HepG2 (cell line): ENCODE measurements at regions not wholly inside any gene's neighbourhood (a gene's known extent, or its start where the extent isn't known, plus 50 kb on each side); places are given as distances from the start of the nearest gene placed in this dataset.
A peak's percentile ranks its signal among the peaks of the same experiment; 100 is the strongest.

Experiments
- AGO1 ChIP-seq: fragments of 200-400 bp; formaldehyde crosslinking; IDR thresholded peaks from 2 replicates; pipeline ENCODE4 v1.6.1; 2017; ENCODE audit warnings: mild to moderate bottlenecking, low read depth, low read length, moderate library complexity; ENCODE audit not compliant: poor library complexity, severe bottlenecking
- ATF1 ChIP-seq: IDR thresholded peaks from 2 replicates; pipeline ENCODE4 v1.6.1; 2016; ENCODE audit warnings: mild to moderate bottlenecking, control low read depth
- CREM ChIP-seq, 2 experiments: sonication (generic) in 1 of 2; formaldehyde crosslinking in 1 of 2; IDR thresholded peaks; 2 replicates each; pipeline versions ENCODE4 v1.4.0 to v1.6.1; 2016 to 2020; ENCODE audit warnings: antibody characterized with exemption in 1 of 2, mild to moderate bottlenecking in 1 of 2, missing genetic modification reagents in 1 of 2
- EP300 ChIP-seq, 3 experiments: sonication (generic) in 1 of 3; formaldehyde crosslinking in 1 of 3; IDR thresholded peaks; 2 replicates each; pipeline versions ENCODE4 v1.5.1 to v1.6.1; 2011 to 2020; ENCODE audit warnings: low read depth in 2 of 3, low read length in 2 of 3, borderline replicate concordance in 1 of 3, improper control_type of control experiment in 1 of 3, mild to moderate bottlenecking in 1 of 3, missing genetic modification reagents in 1 of 3, moderate library complexity in 1 of 3
- ETV5 ChIP-seq: IDR thresholded peaks from 2 replicates; pipeline ENCODE4 v1.6.1; 2018; ENCODE audit warnings: missing biosample characterization, missing genetic modification reagents, inconsistent platforms, borderline replicate concordance
- FOXA1 ChIP-seq, 2 experiments: fragments of 450-650 bp in 1 of 2; sonication (generic) in 1 of 2; formaldehyde crosslinking in 1 of 2; IDR thresholded peaks; 2 replicates each; pipeline versions ENCODE4 v1.4.0 to v1.6.1; 2016 to 2020; ENCODE audit warnings: missing genetic modification reagents in 1 of 2
- FOXP1 ChIP-seq, 2 experiments: fragments of 450-650 bp in 1 of 2; IDR thresholded peaks; 2 replicates each; pipeline ENCODE4 v1.6.1; 2017 to 2018; ENCODE audit warnings: antibody characterized with exemption in 1 of 2
- GATAD2A ChIP-seq: IDR thresholded peaks from 2 replicates; pipeline ENCODE4 v1.6.1; 2016
- MIXL1 ChIP-seq: IDR thresholded peaks from 2 replicates; pipeline ENCODE4 v1.6.1; 2016
- NCOA2 ChIP-seq: sonication (generic); formaldehyde crosslinking; IDR thresholded peaks from 2 replicates; pipeline ENCODE4 v1.8.0; 2022; ENCODE audit warnings: inconsistent platforms
- SAP130 ChIP-seq: IDR thresholded peaks from 2 replicates; pipeline ENCODE4 v1.6.1; 2016; ENCODE audit warnings: low read depth
- SPEN ChIP-seq: sonication (generic); formaldehyde crosslinking; IDR thresholded peaks from 2 replicates; pipeline ENCODE4 v1.5.1; 2020; ENCODE audit warnings: low read depth, mild to moderate bottlenecking, missing genetic modification reagents
- ZNF569 ChIP-seq: sonication (generic); formaldehyde crosslinking; IDR thresholded peaks from 2 replicates; pipeline ENCODE4 v1.5.0; 2020; ENCODE audit warnings: mild to moderate bottlenecking, missing genetic modification reagents, moderate library complexity, borderline replicate concordance
- TF ChIP-seq, protein P1 (sequence below): sonication (generic); formaldehyde crosslinking; IDR thresholded peaks from 2 replicates; pipeline ENCODE4 v1.4.0; 2020; ENCODE audit warnings: missing genetic modification reagents
- TF ChIP-seq, protein P2 (sequence below): IDR thresholded peaks from 2 replicates; pipeline ENCODE4 v1.6.1; 2016; ENCODE audit warnings: missing compliant biosample characterization, missing genetic modification reagents, borderline replicate concordance
- TF ChIP-seq, protein P3 (sequence below): sonication (generic); formaldehyde crosslinking; IDR thresholded peaks from 2 replicates; pipeline ENCODE4 v1.4.0; 2020; ENCODE audit warnings: mild to moderate bottlenecking, missing genetic modification reagents

DNA sequence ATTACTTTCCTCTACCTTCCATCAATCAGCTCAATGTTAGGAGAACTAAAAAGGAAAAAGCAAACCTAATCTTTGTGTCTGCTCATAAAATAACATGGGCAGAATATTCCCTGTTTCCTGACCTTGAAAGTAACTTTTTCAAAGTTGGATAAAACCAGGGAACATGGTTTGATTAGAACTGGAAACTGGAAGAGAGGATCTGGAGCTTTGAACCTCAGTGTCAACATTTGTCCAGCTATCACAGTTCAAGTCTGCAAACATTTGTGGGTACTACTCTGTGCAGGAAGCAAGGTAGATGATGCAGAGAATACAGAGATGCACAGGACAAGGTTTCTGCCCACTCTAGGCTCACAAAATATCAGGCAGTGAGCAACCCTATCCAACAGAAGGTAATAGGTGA is 86.4 kb upstream of the TAB3 start (continued):
- TF ChIP-seq ZNF569 (no peak), AGO1 (no peak), EP300 (IDR thresholded peaks at IDR 0.05; ENCODE audit: low read depth in 2 of 2, low read length in 2 of 2) (peak in 1 of 2 experiments; percentile 66; a peak in 2 of 4 replicates), EP300 (CRISPR knock-in tag; IDR thresholded peaks at IDR 0.05; ENCODE audit: borderline replicate concordance) (no peak), CREM (IDR thresholded peaks at IDR 0.05) (peak; percentile 54; the same call in 1 of the 2 replicates), CREM (CRISPR knock-in tag; IDR thresholded peaks at IDR 0.05) (no peak), SAP130 (peak; percentile 41; the same call in 1 of the 2 replicates), ATF1 (CRISPR knock-in tag) (0 out of 2 replicates have a peak, but pooled peaks have one; percentile 29), NCOA2 (CRISPR knock-in tag) (peak; percentile 32; the same call in 1 of the 2 replicates), MIXL1 (CRISPR knock-in tag) (0 out of 2 replicates have a peak, but pooled peaks have one; percentile 25), FOXA1 (IDR thresholded peaks at IDR 0.05) (no peak), FOXA1 (CRISPR knock-in tag; IDR thresholded peaks at IDR 0.05) (0 out of 2 replicates have a peak, but pooled peaks have one; percentile 32), SPEN (no peak), GATAD2A (CRISPR knock-in tag) (peak; percentile 48; the same call in 1 of the 2 replicates), FOXP1 (IDR thresholded peaks at IDR 0.05) (no peak), FOXP1 (CRISPR knock-in tag; IDR thresholded peaks at IDR 0.05) (peak; percentile 25; the same call in 1 of the 2 replicates), ETV5 (CRISPR knock-in tag) (peak; percentile 34; the same call in 1 of the 2 replicates)
- TF ChIP-seq, protein P1, sequence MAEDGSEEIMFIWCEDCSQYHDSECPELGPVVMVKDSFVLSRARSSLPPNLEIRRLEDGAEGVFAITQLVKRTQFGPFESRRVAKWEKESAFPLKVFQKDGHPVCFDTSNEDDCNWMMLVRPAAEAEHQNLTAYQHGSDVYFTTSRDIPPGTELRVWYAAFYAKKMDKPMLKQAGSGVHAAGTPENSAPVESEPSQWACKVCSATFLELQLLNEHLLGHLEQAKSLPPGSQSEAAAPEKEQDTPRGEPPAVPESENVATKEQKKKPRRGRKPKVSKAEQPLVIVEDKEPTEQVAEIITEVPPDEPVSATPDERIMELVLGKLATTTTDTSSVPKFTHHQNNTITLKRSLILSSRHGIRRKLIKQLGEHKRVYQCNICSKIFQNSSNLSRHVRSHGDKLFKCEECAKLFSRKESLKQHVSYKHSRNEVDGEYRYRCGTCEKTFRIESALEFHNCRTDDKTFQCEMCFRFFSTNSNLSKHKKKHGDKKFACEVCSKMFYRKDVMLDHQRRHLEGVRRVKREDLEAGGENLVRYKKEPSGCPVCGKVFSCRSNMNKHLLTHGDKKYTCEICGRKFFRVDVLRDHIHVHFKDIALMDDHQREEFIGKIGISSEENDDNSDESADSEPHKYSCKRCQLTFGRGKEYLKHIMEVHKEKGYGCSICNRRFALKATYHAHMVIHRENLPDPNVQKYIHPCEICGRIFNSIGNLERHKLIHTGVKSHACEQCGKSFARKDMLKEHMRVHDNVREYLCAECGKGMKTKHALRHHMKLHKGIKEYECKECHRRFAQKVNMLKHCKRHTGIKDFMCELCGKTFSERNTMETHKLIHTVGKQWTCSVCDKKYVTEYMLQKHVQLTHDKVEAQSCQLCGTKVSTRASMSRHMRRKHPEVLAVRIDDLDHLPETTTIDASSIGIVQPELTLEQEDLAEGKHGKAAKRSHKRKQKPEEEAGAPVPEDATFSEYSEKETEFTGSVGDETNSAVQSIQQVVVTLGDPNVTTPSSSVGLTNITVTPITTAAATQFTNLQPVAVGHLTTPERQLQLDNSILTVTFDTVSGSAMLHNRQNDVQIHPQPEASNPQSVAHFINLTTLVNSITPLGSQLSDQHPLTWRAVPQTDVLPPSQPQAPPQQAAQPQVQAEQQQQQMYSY = peak; percentile 89
- TF ChIP-seq, protein P2, sequence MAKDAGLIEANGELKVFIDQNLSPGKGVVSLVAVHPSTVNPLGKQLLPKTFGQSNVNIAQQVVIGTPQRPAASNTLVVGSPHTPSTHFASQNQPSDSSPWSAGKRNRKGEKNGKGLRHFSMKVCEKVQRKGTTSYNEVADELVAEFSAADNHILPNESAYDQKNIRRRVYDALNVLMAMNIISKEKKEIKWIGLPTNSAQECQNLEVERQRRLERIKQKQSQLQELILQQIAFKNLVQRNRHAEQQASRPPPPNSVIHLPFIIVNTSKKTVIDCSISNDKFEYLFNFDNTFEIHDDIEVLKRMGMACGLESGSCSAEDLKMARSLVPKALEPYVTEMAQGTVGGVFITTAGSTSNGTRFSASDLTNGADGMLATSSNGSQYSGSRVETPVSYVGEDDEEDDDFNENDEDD (CRISPR knock-in tag) = no peak
- TF ChIP-seq, protein P3, sequence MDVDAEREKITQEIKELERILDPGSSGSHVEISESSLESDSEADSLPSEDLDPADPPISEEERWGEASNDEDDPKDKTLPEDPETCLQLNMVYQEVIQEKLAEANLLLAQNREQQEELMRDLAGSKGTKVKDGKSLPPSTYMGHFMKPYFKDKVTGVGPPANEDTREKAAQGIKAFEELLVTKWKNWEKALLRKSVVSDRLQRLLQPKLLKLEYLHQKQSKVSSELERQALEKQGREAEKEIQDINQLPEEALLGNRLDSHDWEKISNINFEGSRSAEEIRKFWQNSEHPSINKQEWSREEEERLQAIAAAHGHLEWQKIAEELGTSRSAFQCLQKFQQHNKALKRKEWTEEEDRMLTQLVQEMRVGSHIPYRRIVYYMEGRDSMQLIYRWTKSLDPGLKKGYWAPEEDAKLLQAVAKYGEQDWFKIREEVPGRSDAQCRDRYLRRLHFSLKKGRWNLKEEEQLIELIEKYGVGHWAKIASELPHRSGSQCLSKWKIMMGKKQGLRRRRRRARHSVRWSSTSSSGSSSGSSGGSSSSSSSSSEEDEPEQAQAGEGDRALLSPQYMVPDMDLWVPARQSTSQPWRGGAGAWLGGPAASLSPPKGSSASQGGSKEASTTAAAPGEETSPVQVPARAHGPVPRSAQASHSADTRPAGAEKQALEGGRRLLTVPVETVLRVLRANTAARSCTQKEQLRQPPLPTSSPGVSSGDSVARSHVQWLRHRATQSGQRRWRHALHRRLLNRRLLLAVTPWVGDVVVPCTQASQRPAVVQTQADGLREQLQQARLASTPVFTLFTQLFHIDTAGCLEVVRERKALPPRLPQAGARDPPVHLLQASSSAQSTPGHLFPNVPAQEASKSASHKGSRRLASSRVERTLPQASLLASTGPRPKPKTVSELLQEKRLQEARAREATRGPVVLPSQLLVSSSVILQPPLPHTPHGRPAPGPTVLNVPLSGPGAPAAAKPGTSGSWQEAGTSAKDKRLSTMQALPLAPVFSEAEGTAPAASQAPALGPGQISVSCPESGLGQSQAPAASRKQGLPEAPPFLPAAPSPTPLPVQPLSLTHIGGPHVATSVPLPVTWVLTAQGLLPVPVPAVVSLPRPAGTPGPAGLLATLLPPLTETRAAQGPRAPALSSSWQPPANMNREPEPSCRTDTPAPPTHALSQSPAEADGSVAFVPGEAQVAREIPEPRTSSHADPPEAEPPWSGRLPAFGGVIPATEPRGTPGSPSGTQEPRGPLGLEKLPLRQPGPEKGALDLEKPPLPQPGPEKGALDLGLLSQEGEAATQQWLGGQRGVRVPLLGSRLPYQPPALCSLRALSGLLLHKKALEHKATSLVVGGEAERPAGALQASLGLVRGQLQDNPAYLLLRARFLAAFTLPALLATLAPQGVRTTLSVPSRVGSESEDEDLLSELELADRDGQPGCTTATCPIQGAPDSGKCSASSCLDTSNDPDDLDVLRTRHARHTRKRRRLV (CRISPR knock-in tag) = no peak
